H9 (cell line): ENCODE measurements at regions not wholly inside any gene's neighbourhood (a gene's known extent, or its start where the extent isn't known, plus 50 kb on each side); places are given as distances from the start of the nearest gene placed in this dataset.

Source experiments
- DNase-seq: peaks from one replicate; pipeline ENCODE4 v3.0.0-alpha.2; 2017
- H2AFZ ChIP-seq: one replicate; pipeline ENCODE4 v1.6.1; 2013; ENCODE audit warnings: mild to moderate bottlenecking, low read length, control low read depth, moderate library complexity
- H2AK5ac ChIP-seq: 2 replicates; pipeline ENCODE4 v1.6.1; 2013; ENCODE audit warnings: low read length, control low read depth, mixed read lengths; ENCODE audit not compliant: insufficient read length
- H2BK120ac ChIP-seq: one replicate; pipeline ENCODE4 v1.6.1; 2013; ENCODE audit warnings: low read depth, mild to moderate bottlenecking, low read length, control low read depth, inconsistent platforms; ENCODE audit not compliant: poor library complexity, severe bottlenecking
- H2BK12ac ChIP-seq: 2 replicates; pipeline ENCODE4 v1.6.1; 2013; ENCODE audit warnings: low read length, control low read depth, mixed read lengths, low read depth; ENCODE audit not compliant: insufficient read length
- H2BK15ac ChIP-seq: 2 replicates; pipeline ENCODE4 v1.6.1; 2013; ENCODE audit warnings: low read depth, low read length, control low read depth
- H2BK20ac ChIP-seq: one replicate; pipeline ENCODE4 v1.6.1; 2013; ENCODE audit warnings: low read depth, mild to moderate bottlenecking, low read length, control low read depth, inconsistent platforms; ENCODE audit not compliant: poor library complexity, severe bottlenecking
- H2BK5ac ChIP-seq: 2 replicates; pipeline ENCODE4 v1.6.1; 2013; ENCODE audit warnings: low read length, control low read depth, mixed read lengths; ENCODE audit not compliant: insufficient read length
- H3K14ac ChIP-seq: 2 replicates; pipeline ENCODE4 v1.6.1; 2013; ENCODE audit warnings: low read length, control low read depth; ENCODE audit not compliant: insufficient read depth
- H3K18ac ChIP-seq: 2 replicates; pipeline ENCODE4 v1.6.1; 2013; ENCODE audit warnings: low read depth, mild to moderate bottlenecking, mixed read lengths, low read length, control low read depth; ENCODE audit not compliant: insufficient read length
- H3K23ac ChIP-seq: 2 replicates; pipeline ENCODE4 v1.6.1; 2013; ENCODE audit warnings: low read length, control low read depth, mixed read lengths, low read depth; ENCODE audit not compliant: insufficient read length
- H3K23me2 ChIP-seq: 2 replicates; pipeline ENCODE4 v1.6.1; 2013; ENCODE audit warnings: low read depth, mild to moderate bottlenecking, mixed read lengths, low read length, control low read depth; ENCODE audit not compliant: insufficient read length, poor library complexity, severe bottlenecking
- H3K27ac ChIP-seq: 2 replicates; pipeline ENCODE4 v1.5.1; 2013; ENCODE audit warnings: low read length, control low read depth, mixed read lengths, low read depth; ENCODE audit not compliant: insufficient read length
- H3K27me3 ChIP-seq: 2 replicates; pipeline ENCODE4 v1.6.1; 2013; ENCODE audit warnings: low read length, control low read depth, inconsistent platforms; ENCODE audit not compliant: insufficient read depth
- H3K4ac ChIP-seq: 2 replicates; pipeline ENCODE4 v1.6.1; 2013; ENCODE audit warnings: low read depth, mild to moderate bottlenecking, control low read depth, inconsistent platforms, low read length, moderate library complexity
- H3K4me1 ChIP-seq: 2 replicates; pipeline ENCODE4 v1.6.1; 2013; ENCODE audit warnings: low read length, control low read depth, inconsistent platforms; ENCODE audit not compliant: insufficient read depth
- H3K4me2 ChIP-seq: 2 replicates; pipeline ENCODE4 v1.6.1; 2013; ENCODE audit warnings: low read length, control low read depth, mixed read lengths; ENCODE audit not compliant: insufficient read length, insufficient read depth
- H3K56ac ChIP-seq: 2 replicates; pipeline ENCODE4 v1.6.1; 2013; ENCODE audit warnings: low read depth, mild to moderate bottlenecking, mixed read lengths, low read length, control low read depth; ENCODE audit not compliant: insufficient read length
- H3K79me1 ChIP-seq: 2 replicates; pipeline ENCODE4 v1.6.1; 2013; ENCODE audit warnings: low read depth, mild to moderate bottlenecking, moderate library complexity, low read length, control low read depth, inconsistent platforms; ENCODE audit not compliant: insufficient read depth, poor library complexity, severe bottlenecking
- H3K79me2 ChIP-seq: 2 replicates; pipeline ENCODE4 v1.6.1; 2013; ENCODE audit warnings: low read length, control low read depth, inconsistent platforms; ENCODE audit not compliant: insufficient read depth
- H3K9ac ChIP-seq: 2 replicates; pipeline ENCODE4 v1.6.1; 2013; ENCODE audit warnings: low read length, control low read depth, mixed read lengths; ENCODE audit not compliant: insufficient read length; ENCODE audit errors: extremely low read depth
- H3K9me3 ChIP-seq: one replicate; pipeline ENCODE4 v1.6.1; 2013; ENCODE audit warnings: low read depth, low read length, inconsistent platforms; ENCODE audit not compliant: control insufficient read depth
- H3T11ph ChIP-seq: one replicate; pipeline ENCODE4 v1.6.1; 2013; ENCODE audit warnings: mild to moderate bottlenecking, low read length, control low read depth, inconsistent platforms
- H4K20me1 ChIP-seq: one replicate; pipeline ENCODE4 v1.6.1; 2013; ENCODE audit not compliant: control insufficient read depth, insufficient read length, insufficient read depth
- H4K5ac ChIP-seq: 2 replicates; pipeline ENCODE4 v1.6.1; 2013; ENCODE audit warnings: low read depth, mild to moderate bottlenecking, mixed read lengths, low read length, control low read depth; ENCODE audit not compliant: insufficient read length
- H4K8ac ChIP-seq: replicated peaks from 2 replicates; pipeline ENCODE4 v1.6.1; 2013; ENCODE audit warnings: low read length, control low read depth, mixed read lengths, low read depth; ENCODE audit not compliant: insufficient read length
- H4K91ac ChIP-seq: 2 replicates; pipeline ENCODE4 v1.6.1; 2013; ENCODE audit warnings: low read depth, mild to moderate bottlenecking, moderate library complexity, mixed read lengths, low read length, control low read depth; ENCODE audit not compliant: insufficient read length
- H3K27ac Mint-ChIP-seq, 3 experiments: 2 replicates in 2 of 3; 3 replicates in 1 of 3; pipeline ENCODE4 v1.8.0; 2020 to 2021; ENCODE audit warnings: mixed read lengths in 3 of 3, mild to moderate bottlenecking in 1 of 3, moderate library complexity in 1 of 3
- H3K27me3 Mint-ChIP-seq: 2 replicates; pipeline ENCODE4 v1.8.0; 2021; ENCODE audit warnings: low read depth, mild to moderate bottlenecking, moderate library complexity, mixed read lengths
- H3K36me3 Mint-ChIP-seq, 3 experiments: 2 replicates in 2 of 3; 3 replicates in 1 of 3; pipeline ENCODE4 v1.8.0; 2020 to 2021; ENCODE audit warnings: low read depth in 3 of 3, mixed read lengths in 3 of 3; ENCODE audit not compliant: insufficient read depth in 1 of 3
- H3K4me1 Mint-ChIP-seq, 2 experiments: 2 replicates each; pipeline ENCODE4 v1.8.0; 2020; ENCODE audit warnings: mixed read lengths in 2 of 2
- H3K4me3 Mint-ChIP-seq, 2 experiments: 2 replicates in 1 of 2; 3 replicates in 1 of 2; pipeline ENCODE4 v1.8.0; 2020 to 2021; ENCODE audit warnings: mild to moderate bottlenecking in 2 of 2, mixed read lengths in 2 of 2, moderate library complexity in 1 of 2
- H3K9me3 Mint-ChIP-seq, 2 experiments: 2 replicates in 1 of 2; 3 replicates in 1 of 2; pipeline ENCODE4 v1.8.0; 2020; ENCODE audit warnings: mild to moderate bottlenecking in 2 of 2, mixed read lengths in 2 of 2, moderate library complexity in 1 of 2
- WGBS: extraction: QIAGEN DNeasy Blood & Tissue Kit; methylation state at CpG from one replicate; pipeline ENCODE4 v1.1.7; 2013; ENCODE audit warnings: missing lambda C conversion rate, low lambda C conversion rate, mixed read lengths; ENCODE audit not compliant: insufficient read length; ENCODE audit errors: extremely low coverage; 5-methylcytosine and 5-hydroxymethylcytosine counted together
- TF ChIP-seq, protein P1 (sequence below): fragments of 200-600 bp; sonication (generic); conservative IDR thresholded peaks from 3 replicates; pipeline ENCODE4 v1.8.0; 2021; ENCODE audit warnings: antibody characterized with exemption, mild to moderate bottlenecking

DNA sequence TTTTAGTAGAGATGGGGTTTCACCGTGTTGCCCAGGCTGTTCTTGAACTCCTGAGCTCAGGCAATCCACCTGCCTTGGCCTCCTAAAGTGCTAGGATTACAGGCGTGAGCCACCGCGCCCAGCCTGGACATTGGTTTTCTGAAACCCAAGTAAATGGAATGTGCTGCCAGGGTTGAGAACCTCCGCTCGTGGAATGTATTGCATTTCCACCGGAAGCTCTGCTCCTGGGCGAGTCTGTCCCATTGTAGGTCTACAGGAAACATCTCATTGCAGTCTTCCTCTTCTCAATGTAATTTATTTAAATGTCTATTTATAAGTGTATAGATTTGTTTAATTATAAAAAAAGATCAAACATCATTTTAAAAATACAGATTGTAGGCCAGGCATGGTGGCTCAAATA is 57.4 kb upstream of the HAPSTR1 start:
- Mint-ChIP-seq H3K4me1 (peaks cover 2% of the 10 kb centered on the region in 2 experiments; a peak in 3 of 4 replicates), H3K27me3 (no peaks in the 10 kb centered on the region), H3K36me3 (no peaks in the 10 kb centered on the region), H3K27ac (no peak overlapping the region; a peak in 1 of 7 replicates), H3K9me3 (no peaks in the 10 kb centered on the region), H3K4me3 (no peak overlapping the region)
- H3K79me2 ChIP-seq: no peaks in the 10 kb centered on the region
- H3K27me3 ChIP-seq: no peaks in the 10 kb centered on the region
- H2AK5ac ChIP-seq: no peak overlapping the region
- H3K23me2 ChIP-seq: no peaks in the 10 kb centered on the region
- H2BK120ac ChIP-seq: no peak overlapping the region
- H3K56ac ChIP-seq: no peak overlapping the region
- H3K23ac ChIP-seq: no peak overlapping the region
- no peak overlapping the region for H2AFZ ChIP-seq
- no peak overlapping the region for H4K8ac ChIP-seq
- no peak overlapping the region for H4K91ac ChIP-seq
- no peak overlapping the region for H2BK5ac ChIP-seq
- no peak overlapping the region for H3K4me2 ChIP-seq
- no peak overlapping the region for H2BK20ac ChIP-seq
- H3K4me1 ChIP-seq: no peaks in the 10 kb centered on the region
- no CpG with 5 or more reads among the region's 8 CpGs for WGBS
- H3K18ac ChIP-seq: no peak overlapping the region
- DNase-seq: no peak
- H3K14ac ChIP-seq: no peak overlapping the region
- TF ChIP-seq, protein P1, sequence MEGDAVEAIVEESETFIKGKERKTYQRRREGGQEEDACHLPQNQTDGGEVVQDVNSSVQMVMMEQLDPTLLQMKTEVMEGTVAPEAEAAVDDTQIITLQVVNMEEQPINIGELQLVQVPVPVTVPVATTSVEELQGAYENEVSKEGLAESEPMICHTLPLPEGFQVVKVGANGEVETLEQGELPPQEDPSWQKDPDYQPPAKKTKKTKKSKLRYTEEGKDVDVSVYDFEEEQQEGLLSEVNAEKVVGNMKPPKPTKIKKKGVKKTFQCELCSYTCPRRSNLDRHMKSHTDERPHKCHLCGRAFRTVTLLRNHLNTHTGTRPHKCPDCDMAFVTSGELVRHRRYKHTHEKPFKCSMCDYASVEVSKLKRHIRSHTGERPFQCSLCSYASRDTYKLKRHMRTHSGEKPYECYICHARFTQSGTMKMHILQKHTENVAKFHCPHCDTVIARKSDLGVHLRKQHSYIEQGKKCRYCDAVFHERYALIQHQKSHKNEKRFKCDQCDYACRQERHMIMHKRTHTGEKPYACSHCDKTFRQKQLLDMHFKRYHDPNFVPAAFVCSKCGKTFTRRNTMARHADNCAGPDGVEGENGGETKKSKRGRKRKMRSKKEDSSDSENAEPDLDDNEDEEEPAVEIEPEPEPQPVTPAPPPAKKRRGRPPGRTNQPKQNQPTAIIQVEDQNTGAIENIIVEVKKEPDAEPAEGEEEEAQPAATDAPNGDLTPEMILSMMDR: no peak
- H3K27ac ChIP-seq: no peak overlapping the region
- H2BK15ac ChIP-seq: no peak overlapping the region
- H3K9ac ChIP-seq: no peak overlapping the region
- no peak overlapping the region for H4K5ac ChIP-seq
- no peaks in the 10 kb centered on the region for H4K20me1 ChIP-seq
- H3K4ac ChIP-seq: no peak overlapping the region
- no peaks in the 10 kb centered on the region for H3K9me3 ChIP-seq
- no peaks in the 10 kb centered on the region for H3K79me1 ChIP-seq
- no peak overlapping the region for H2BK12ac ChIP-seq
- no peak overlapping the region for H3T11ph ChIP-seq
